ENCODE measurements at regions not wholly inside any gene's neighbourhood (a gene's known extent, or its start where the extent isn't known, plus 50 kb on each side); places are given as distances from the start of the nearest gene placed in this dataset.

GRCh38 chrX:98646351-98646750 is 1762.6 kb downstream of the RPA4 start:
- no peak for DNase-seq

GRCh38 chrX:98654565-98654964 is 1755.5 kb downstream of the PCDH19 start:
- no peak for DNase-seq
